DND-41 (cell line): ENCODE measurements at regions not wholly inside any gene's neighbourhood (a gene's known extent, or its start where the extent isn't known, plus 50 kb on each side); places are given as distances from the start of the nearest gene placed in this dataset.

ENCODE experiments used
- ATAC-seq: fragments of 200-7000 bp; cut with Tn5 transposase; 3 replicates; pipeline ENCODE4 v1.9.1; 2021; ENCODE audit warnings: low read depth; ENCODE audit not compliant: insufficient read depth
- DNase-seq: peaks from one replicate; pipeline ENCODE4 v3.0.0-alpha.2; 2020
- H2AFZ ChIP-seq: 2 replicates; pipeline ENCODE4 v1.6.0; 2012; ENCODE audit warnings: low read depth, low read length
- H3K27ac ChIP-seq: 2 replicates; pipeline ENCODE4 v1.5.1; 2012; ENCODE audit warnings: low read length, inconsistent platforms
- H3K27me3 ChIP-seq: fragments of 200-600 bp; sonication (generic); 2 replicates; pipeline ENCODE4 v1.6.0; 2012; ENCODE audit warnings: low read length, mild to moderate bottlenecking, inconsistent platforms; ENCODE audit not compliant: insufficient read depth, poor library complexity
- H3K36me3 ChIP-seq: 2 replicates; pipeline ENCODE4 v1.5.1; 2012; ENCODE audit warnings: low read length, inconsistent platforms; ENCODE audit not compliant: insufficient read depth
- H3K4me1 ChIP-seq: 2 replicates; pipeline ENCODE4 v1.5.1; 2012; ENCODE audit warnings: mild to moderate bottlenecking, low read length; ENCODE audit not compliant: insufficient read depth
- H3K4me2 ChIP-seq: 2 replicates; pipeline ENCODE4 v1.6.0; 2012; ENCODE audit warnings: mild to moderate bottlenecking, moderate library complexity, low read length, inconsistent platforms; ENCODE audit not compliant: insufficient read depth
- H3K4me3 ChIP-seq, 2 experiments: fragments of 200-600 bp in 1 of 2; shearing (Covaris generic) in 1 of 2; 2 replicates each; pipeline ENCODE4 v1.5.1; 2012 to 2016; ENCODE audit warnings: inconsistent platforms in 2 of 2, low read length in 2 of 2, mild to moderate bottlenecking in 2 of 2, low read depth in 1 of 2, moderate library complexity in 1 of 2
- H3K79me2 ChIP-seq: 2 replicates; pipeline ENCODE4 v1.6.0; 2012; ENCODE audit warnings: low read length, inconsistent platforms; ENCODE audit not compliant: insufficient read depth
- H3K9ac ChIP-seq: 2 replicates; pipeline ENCODE4 v1.6.0; 2012; ENCODE audit warnings: low read depth, mild to moderate bottlenecking, inconsistent platforms, low read length, moderate library complexity
- H3K9me3 ChIP-seq: 2 replicates; pipeline ENCODE4 v1.5.1; 2012; ENCODE audit warnings: low read length, moderate library complexity, mild to moderate bottlenecking, inconsistent platforms; ENCODE audit not compliant: insufficient read depth, severe bottlenecking
- H4K20me1 ChIP-seq: 2 replicates; pipeline ENCODE4 v1.6.0; 2012; ENCODE audit warnings: low read length; ENCODE audit not compliant: insufficient read depth
- CTCF ChIP-seq: IDR thresholded peaks from 2 replicates; pipeline ENCODE4 v1.5.1; 2012; ENCODE audit warnings: borderline replicate concordance, low read length, moderate library complexity, mild to moderate bottlenecking; ENCODE audit not compliant: poor library complexity, severe bottlenecking; ENCODE audit errors: extremely low read depth
- EZH2 ChIP-seq: IDR thresholded peaks from 3 replicates; pipeline ENCODE4 v1.6.1; 2012; ENCODE audit warnings: borderline replicate concordance, low read depth, mild to moderate bottlenecking, moderate library complexity, low read length, inconsistent platforms; ENCODE audit not compliant: severe bottlenecking

- no peak for ATAC-seq
- no peak for TF ChIP-seq CTCF
- no peak for TF ChIP-seq EZH2
- no peak for DNase-seq
- H3K4me1 ChIP-seq: no peaks in the 10 kb centered on the region
- no peaks in the 10 kb centered on the region for H4K20me1 ChIP-seq
- no peak overlapping the region for H3K4me3 ChIP-seq
- no peaks in the 10 kb centered on the region for H3K27me3 ChIP-seq
- no peaks in the 10 kb centered on the region for H3K79me2 ChIP-seq
- H2AFZ ChIP-seq: no peak overlapping the region
- H3K9me3 ChIP-seq: no peaks in the 10 kb centered on the region
- H3K4me2 ChIP-seq: no peak overlapping the region
- no peak overlapping the region for H3K9ac ChIP-seq
- no peak overlapping the region for H3K27ac ChIP-seq
- no peaks in the 10 kb centered on the region for H3K36me3 ChIP-seq
These were observed 875.0 kb downstream of the SLITRK1 start for GRCh38 chr13:83007226-83007625.

- H3K79me2 ChIP-seq: no peaks in the 10 kb centered on the region
- no peak overlapping the region for H3K4me3 ChIP-seq
- ATAC-seq (no peak), DNase-seq (no peak)
- H2AFZ ChIP-seq: no peak overlapping the region
- no peaks in the 10 kb centered on the region for H4K20me1 ChIP-seq
- H3K27me3 ChIP-seq: no peaks in the 10 kb centered on the region
- TF ChIP-seq EZH2 (no peak), CTCF (no peak)
- no peak overlapping the region for H3K27ac ChIP-seq
- H3K9me3 ChIP-seq: no peaks in the 10 kb centered on the region
- H3K4me2 ChIP-seq: no peak overlapping the region
- no peak overlapping the region for H3K9ac ChIP-seq
- no peaks in the 10 kb centered on the region for H3K4me1 ChIP-seq
- no peaks in the 10 kb centered on the region for H3K36me3 ChIP-seq
These were observed 879.1 kb downstream of the SLITRK1 start for GRCh38 chr13:83003185-83003584.

GRCh38 chr13:82993417-82993816, 888.9 kb downstream of the SLITRK1 start:
- Histone ChIP-seq H3K4me1 (no peaks in the 10 kb centered on the region), H3K36me3 (no peaks in the 10 kb centered on the region), H3K4me2 (no peak overlapping the region), H3K9me3 (no peaks in the 10 kb centered on the region), H3K27me3 (no peaks in the 10 kb centered on the region), H3K4me3 (no peak overlapping the region), H3K27ac (no peak overlapping the region), H2AFZ (no peak overlapping the region), H3K79me2 (no peaks in the 10 kb centered on the region), H4K20me1 (no peaks in the 10 kb centered on the region), H3K9ac (no peak overlapping the region)
- no peak for DNase-seq
- TF ChIP-seq EZH2: no peak
- no peak for TF ChIP-seq CTCF
- ATAC-seq: no peak

GRCh38 chr13:82976499-82976898, 905.8 kb downstream of the SLITRK1 start:
- Histone ChIP-seq H3K9me3 (no peaks in the 10 kb centered on the region), H3K4me2 (no peak overlapping the region), H3K36me3 (no peaks in the 10 kb centered on the region), H3K4me1 (no peaks in the 10 kb centered on the region), H3K27ac (no peak overlapping the region), H3K9ac (no peak overlapping the region), H4K20me1 (no peaks in the 10 kb centered on the region), H3K4me3 (no peak overlapping the region), H2AFZ (no peak overlapping the region), H3K79me2 (no peaks in the 10 kb centered on the region), H3K27me3 (no peaks in the 10 kb centered on the region)
- DNase-seq (no peak), ATAC-seq (no peak)
- TF ChIP-seq EZH2 (no peak), CTCF (no peak)
